Body of pancreas (tissue), 4 donors: ENCODE measurements at regions not wholly inside any gene's neighbourhood (a gene's known extent, or its start where the extent isn't known, plus 50 kb on each side); places are given as distances from the start of the nearest gene placed in this dataset.

Source experiments
- POLR2A ChIP-seq, 3 donors: fragments of 450-650 bp; IDR thresholded peaks; one replicate each; pipeline ENCODE4 v1.6.1; 2016; ENCODE audit warnings: antibody characterized with exemption in 3 of 3, mild to moderate bottlenecking in 2 of 3
- TF ChIP-seq, protein P1 (sequence below), 7 experiments: fragments of 450-650 bp in 4 of 7; fragments of 200-600 bp in 3 of 7; sonication (generic) in 3 of 7; IDR thresholded peaks; one replicate each; pipeline ENCODE4 v1.5.1; 2016 to 2019; ENCODE audit warnings: antibody characterized with exemption in 7 of 7

DNA sequence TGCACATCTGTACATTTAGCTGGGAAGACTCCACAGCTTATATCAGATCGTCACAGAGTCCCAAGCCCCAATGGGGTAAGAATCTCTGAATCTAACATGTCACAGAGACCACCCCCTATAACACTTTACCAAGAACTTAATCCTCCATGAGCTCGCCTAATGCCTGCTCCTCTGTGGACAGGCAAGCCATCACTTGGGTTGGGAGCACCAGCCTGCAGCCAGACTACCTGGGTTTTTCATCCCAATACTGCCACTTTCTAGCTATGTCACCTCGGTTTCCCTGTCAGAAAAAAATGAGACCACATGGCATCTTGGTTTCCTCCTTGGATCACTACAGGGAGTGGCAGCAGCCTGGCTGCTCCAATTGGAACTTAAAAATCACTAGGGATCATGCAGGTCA, 277.9 kb upstream of the TLE3 start:
- TF ChIP-seq, protein P1, sequence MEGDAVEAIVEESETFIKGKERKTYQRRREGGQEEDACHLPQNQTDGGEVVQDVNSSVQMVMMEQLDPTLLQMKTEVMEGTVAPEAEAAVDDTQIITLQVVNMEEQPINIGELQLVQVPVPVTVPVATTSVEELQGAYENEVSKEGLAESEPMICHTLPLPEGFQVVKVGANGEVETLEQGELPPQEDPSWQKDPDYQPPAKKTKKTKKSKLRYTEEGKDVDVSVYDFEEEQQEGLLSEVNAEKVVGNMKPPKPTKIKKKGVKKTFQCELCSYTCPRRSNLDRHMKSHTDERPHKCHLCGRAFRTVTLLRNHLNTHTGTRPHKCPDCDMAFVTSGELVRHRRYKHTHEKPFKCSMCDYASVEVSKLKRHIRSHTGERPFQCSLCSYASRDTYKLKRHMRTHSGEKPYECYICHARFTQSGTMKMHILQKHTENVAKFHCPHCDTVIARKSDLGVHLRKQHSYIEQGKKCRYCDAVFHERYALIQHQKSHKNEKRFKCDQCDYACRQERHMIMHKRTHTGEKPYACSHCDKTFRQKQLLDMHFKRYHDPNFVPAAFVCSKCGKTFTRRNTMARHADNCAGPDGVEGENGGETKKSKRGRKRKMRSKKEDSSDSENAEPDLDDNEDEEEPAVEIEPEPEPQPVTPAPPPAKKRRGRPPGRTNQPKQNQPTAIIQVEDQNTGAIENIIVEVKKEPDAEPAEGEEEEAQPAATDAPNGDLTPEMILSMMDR (IDR thresholded peaks at IDR 0.05): no peak
- TF ChIP-seq POLR2A (IDR thresholded peaks at IDR 0.05): no peak
